M059J (cell line): ENCODE measurements at regions not wholly inside any gene's neighbourhood (a gene's known extent, or its start where the extent isn't known, plus 50 kb on each side); places are given as distances from the start of the nearest gene placed in this dataset.

Experiments used
- DNase-seq: peaks from one replicate; pipeline ENCODE4 v3.0.0-alpha.2; 2012; ENCODE audit warnings: low read depth

DNA sequence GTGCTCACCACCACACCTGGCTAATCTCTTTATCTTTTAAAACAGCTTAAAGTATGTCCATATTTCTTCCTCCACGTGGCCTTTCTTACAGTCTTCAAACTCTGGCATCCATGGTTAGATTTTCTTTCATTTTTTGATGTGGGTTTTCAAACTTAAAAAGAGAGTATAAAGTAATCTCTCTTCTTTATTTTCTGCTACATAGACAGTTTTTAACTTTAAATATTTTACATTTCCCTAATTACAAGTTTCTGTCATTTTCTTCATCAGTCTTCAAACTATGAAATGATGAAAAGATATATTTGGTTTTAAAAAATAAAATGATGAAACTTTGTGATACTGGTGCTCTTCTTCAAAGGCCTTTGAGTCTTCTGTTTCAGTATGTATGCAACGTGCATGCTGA lies 143.5 kb upstream of the ESRRG start:
- DNase-seq = no peak

DNA sequence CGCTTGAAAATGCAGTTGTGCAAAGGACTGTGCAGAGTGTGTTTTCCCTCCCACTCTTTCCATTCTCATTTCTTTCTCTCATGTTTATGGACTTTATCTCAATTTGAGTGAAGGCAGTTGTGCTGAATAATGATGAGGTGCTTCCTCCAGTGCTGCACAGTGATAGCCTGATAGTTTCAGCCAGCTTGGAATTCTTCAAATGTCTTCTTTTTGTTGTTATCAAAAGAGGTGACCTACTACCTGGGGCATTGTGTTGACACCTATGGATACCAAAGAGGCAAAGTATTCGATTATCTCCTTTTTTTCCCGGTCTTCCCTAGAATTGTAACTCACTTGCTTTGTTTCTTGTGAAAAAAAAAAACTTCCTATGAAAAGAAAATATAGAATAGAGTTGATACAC lies 132.6 kb upstream of the ESRRG start:
- no peak for DNase-seq

DNA sequence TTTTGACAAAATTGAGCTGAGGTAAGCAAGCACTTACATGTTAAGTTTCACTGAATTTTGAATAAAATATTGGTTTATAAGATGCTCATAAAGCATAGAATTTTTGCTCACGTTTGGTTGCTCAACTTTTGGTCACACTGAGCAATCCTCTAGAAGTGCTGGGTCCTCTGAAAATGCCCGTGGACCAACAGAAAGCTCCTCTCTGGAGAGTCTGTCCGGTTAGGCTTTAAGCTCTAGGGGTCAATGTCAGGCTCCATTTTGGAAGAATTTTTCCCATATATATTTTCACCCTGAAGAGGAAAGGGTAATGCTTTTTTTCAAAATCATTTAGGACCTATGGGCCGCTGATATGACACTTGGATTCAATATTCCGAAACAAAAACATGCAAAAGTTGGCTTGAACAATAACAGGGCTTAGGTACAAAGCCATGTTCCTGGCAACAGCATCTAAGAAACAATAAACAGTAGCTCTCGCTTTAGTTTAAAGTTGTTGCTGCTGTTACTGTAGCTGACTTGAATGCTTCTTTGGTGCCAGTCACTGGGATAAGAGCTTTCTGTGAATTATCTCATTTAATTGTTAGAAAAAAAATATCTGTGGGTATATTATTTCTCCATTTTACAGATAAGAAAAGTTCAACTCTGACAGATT lies 131.7 kb upstream of the ESRRG start:
- DNase-seq = no peak

DNA sequence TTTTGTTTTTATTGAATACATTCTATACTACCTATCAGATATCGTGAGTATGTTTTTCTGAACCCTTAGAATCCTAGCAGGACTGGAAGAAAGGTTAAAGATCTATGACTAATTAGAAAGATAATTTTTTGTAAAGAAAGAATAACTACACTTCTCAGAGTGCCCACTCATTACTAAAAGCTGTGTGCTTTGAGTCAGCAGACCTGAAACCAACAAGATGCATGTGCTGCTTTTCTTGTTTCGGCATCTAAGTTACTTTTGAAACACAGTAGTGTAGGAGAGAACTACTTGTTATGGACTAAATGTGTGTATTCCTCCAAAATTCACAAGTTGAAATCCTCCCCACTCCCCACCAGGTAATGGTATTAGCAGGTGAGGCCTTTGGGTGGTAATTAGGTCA lies 127.8 kb upstream of the ESRRG start:
- DNase-seq = no peak

DNA sequence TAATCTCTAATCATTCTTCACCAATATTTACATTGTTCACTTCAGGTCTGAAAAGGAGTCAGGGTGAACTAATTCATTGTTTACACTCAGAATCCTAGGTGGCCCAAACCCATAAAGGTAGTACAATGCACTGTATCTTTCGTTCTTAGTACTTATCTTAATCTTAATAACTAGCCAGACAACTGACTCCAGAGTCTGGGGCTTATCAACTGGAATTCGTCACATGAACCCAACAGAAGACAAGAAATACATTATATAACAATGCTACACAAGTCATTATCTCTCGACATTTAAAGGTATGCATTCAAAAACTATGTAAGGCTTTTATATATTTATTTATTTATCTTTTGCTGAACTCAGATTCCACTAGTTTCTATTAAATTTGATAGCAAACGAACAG lies 125.9 kb upstream of the ESRRG start:
- no peak for DNase-seq

DNA sequence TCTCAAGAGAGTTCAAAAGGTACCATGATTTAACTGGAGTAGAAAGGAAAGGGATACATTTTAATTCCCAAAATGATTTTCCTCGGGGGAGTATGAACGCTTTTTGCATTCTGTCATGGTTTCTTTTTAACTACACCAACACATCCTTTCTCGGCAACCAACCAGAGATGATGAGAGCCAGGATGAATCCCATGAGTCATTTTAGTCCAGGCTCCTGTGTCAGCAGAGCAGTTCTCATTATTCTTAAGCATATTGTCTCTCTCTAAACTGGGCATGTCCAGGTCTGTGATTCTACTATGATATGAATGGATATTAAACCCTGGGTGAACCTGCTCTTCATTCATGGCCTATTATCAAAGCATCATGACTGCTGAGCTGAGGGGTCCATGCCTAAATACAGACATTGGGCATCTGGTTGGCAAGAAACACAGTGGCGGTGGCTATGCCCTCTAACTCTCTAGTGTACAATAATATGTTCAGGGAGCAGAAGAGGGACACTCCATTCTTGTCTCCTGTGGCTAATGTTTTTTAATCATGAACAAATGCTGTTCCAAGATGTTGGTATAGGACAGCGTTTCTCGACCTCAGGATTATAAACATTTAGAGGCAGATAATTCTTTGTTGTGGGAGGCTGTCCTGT lies 124.3 kb upstream of the ESRRG start:
- DNase-seq = peak; percentile 13

DNA sequence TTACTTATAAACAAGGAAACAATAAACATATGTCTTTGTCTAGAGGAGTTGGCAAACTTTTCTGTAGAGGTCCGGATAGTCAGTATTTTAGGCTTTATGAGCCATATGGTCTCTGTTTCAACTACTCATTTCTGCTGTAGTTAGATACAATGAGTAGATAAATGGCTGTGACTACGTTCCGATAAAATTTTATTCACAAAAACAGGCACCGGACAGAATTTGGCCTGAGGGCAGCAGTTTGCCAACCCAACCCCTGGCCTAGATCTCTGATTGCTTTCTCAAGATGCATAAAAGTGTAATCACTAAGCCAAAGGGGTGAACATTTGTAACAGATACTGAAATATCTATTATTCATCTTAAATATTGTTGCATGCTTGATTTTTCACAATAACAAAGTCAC lies 123.1 kb upstream of the ESRRG start:
- DNase-seq = no peak

DNA sequence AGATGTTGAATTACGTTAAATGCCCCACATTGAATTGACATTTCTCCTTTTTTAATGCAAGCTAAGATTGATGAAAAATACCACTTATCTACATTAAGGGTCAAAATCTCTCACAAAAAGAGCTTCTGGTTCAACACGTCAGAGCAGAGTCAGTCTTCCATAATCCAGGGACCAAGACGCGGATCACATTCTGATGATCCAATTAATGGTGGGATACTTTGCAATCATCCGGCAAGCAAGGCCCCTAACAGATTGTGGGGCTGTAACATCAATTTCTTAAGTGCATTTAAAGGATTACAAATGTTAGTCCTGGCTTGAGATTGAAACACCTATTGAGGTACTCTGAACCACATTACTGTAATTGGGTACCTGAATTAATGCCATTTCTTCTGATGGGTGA lies 120.2 kb upstream of the ESRRG start:
- no peak for DNase-seq

DNA sequence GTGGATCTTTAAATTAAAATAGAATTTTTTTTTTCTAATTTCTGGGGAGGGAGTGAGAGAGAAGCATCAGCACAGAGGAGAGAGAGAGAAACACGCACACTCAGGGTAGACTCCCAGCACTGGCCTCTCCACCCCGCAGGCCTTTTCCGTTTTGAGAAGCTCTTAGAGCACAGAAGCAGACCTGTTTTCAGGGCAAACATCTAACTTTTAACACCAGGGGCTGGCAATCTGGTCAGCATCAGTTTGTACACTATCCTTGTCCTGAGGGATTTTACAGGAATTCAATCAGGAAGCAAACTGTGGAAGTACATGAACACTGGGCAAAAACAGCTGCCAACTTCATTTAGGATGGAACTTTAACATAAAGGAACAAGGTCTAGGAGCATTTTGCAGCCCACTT lies 117.9 kb upstream of the ESRRG start:
- no peak for DNase-seq

DNA sequence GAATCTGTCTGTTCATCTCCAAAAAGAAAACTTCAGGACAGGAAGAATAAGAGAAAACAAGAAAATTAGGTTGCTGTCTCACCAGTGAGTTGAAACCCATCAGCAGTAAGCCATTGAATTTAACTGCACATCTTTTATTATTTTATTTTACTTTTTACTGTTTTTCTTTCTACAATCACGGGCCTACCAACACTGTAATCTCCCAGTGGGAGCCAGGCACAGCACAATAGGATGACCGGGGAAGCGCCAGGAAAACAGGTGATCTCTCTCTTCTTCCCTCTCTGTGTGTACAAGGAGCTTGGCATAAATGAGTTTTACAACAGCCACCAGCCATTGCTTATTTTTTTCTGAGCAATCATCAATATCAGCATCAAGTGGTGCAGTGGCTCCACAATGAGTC lies 113.1 kb upstream of the ESRRG start:
- DNase-seq = no peak

DNA sequence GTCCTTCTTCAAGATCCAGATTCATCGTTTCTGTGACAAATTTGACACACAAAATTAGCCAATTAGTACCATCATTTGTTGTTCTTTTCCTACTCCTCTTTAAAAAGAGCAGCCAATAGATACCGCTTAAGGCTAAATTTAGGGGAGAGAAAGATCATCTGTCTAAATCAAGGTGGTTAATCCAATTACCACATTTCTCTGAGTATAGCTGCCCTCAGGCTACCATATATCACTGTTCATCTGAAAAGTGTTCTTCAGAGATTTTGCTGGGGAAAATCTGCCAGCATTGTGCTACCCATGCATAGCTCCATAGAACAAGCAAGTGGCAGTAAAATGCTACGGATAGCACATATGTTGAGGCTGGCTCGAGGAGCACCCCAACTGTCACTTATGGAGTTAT lies 110.3 kb upstream of the ESRRG start:
- DNase-seq = no peak

DNA sequence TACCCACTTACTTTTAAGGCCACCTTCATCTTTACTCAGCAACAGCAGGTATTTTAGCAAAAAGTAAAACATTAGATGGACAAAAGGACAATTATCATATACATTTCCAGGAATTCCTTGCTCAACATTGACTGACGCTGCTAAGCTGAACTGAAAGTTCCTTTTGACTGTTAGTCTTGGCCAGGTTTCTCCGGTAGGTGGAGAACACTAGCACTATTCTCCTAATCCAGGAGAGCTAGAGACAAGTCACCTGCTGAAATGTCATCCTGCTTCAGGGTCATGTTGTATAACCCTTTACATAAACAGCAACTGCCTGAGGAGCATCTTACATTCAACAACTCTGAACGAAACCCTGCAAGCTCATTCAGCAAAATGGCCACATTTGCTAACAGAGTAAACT lies 109.0 kb upstream of the ESRRG start:
- DNase-seq = no peak

DNA sequence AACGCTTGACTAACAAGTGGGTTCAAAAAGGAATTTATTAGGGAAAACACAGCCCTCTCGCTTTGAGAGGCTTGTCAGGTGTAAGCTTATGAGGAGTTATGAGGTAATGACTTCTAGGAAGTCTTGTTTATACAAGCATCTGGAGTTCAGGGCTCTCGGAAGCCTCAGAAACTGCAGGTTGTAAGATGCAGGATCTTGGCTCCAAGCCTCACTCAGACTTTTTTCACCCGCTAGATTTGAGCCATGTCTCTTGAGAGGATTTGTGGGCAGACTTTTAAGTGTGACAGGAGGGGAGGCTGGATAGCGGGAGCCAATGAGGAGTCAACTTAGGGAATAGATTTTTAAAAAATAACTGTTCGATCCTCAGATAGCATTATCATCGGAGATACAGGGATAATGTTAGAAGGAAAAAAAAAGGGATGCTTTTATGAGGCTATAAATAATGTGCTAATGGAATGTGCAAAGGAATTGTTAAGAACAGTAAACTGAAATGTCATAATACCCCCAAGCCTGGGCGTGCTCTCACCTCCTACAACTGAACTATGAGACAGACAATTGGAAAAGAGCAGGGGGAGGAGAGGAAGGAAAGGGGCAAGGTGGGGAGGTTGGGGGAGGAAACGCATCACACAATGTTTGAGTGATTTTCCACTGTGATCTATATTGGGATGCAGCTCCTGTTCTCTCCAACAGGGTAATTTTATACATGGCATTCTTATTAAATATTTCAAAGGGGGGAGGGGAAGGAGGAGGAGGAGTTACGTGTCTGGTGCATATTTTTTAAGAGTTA lies 107.4 kb upstream of the ESRRG start:
- DNase-seq = no peak

DNA sequence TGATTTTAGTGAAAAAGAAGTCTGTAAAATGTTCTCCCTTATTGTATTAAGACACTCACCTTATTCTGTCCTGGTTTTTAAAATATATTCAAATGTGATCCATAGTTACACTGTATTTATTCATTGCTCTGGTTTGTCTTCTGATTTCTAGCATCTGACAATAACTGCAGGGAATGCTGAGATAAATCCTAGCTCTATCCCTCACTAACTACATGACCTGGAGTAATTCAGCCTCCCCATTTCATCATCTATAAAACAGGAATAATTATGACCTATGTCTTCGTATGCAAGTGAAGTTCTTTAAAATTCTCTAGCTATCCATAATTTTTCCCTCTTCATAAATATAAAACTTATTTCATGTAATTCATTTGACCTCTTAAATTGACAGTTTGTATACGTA lies 104.0 kb upstream of the ESRRG start:
- DNase-seq = no peak

DNA sequence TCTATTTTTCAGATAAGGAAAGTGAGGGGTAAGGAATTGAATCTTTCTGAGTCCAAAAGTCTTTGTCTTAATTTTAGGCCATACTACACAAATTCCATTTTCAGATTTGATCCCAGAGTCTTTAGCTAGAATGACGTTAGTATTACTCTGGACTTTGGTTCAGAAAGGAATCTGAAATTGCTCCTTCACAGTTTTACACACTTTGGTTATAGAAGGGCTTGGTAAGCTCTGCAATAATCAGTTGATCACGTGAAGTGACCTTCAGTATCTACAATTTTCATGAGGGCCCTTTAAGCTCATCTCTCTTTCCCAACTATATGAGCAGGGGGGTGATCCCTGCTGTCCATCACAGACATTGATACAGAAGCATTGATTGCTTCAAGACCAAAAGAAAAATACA lies 103.4 kb upstream of the ESRRG start:
- DNase-seq = no peak

DNA sequence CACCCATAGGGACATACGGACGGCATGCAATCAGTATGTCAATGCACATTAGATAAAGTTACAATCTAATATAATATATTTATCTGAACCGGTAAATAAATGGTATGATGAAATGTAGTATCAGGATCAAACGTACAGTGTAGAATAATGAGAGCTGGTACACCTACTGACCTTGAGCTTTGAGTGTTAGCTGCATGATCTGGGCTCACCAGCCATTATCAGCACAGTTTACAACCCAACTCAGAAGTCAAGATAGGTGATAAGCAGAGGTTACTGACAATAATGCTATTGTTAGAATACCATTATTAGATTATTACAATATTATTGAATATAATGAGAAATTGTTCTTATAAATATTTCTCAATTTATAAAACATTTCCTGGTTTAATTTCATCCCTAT lies 103.0 kb upstream of the ESRRG start:
- DNase-seq = no peak

DNA sequence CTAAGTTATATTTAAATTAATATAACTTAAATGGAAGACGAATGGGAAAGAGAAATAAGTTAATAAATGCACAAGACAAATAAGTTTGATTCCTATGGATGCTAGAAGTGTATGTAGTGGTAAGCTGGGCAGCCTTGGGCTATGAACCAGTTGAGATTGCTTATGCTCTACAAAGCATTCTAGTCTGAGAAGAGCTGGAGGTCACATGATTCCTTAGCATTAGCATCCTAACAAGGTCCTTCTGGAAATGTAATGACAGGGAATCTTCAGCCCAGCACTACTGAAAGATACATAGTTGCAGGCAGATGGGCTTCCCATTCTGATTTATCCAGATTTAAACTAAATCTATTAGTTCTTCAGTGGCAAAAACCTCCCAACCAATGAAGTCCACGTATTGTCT lies 102.3 kb upstream of the ESRRG start:
- no peak for DNase-seq

DNA sequence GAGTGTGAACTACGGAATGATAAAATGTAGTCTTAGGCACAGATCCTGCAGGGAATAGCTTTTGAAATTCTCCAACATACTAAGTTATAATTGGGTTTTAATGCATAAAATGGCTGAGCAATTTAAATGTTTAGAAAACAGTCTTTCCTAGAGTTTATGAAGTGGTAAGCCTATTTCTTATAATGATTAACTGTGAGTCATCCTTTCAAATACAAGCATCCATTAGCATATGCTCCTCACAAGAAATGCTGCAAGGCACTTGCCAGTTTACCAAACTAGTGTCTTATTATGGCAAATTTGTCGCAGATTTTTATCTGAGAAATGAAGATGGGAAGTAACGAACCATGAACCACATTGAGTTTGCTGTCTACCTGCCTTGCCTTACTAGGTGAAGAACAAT lies 101.3 kb upstream of the ESRRG start:
- DNase-seq = no peak

DNA sequence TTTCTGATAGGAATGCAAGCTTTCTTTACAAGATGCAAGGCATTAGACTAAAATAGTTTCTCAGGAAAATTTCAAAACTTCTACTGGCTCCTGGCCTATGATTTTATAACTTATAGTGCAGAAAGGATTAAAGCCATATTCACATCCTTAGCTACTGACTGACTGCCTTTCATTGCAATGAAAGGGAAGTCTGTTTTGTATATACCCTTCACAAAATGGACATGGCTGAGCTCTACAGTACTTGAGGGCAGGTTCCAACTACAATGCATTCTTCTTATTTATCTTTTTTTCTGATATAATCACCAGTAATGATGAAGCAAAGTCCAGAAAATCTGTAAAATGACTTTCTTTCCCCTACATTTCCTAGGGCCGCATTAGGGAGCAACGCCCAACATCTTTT lies 100.5 kb upstream of the ESRRG start:
- DNase-seq = no peak

DNA sequence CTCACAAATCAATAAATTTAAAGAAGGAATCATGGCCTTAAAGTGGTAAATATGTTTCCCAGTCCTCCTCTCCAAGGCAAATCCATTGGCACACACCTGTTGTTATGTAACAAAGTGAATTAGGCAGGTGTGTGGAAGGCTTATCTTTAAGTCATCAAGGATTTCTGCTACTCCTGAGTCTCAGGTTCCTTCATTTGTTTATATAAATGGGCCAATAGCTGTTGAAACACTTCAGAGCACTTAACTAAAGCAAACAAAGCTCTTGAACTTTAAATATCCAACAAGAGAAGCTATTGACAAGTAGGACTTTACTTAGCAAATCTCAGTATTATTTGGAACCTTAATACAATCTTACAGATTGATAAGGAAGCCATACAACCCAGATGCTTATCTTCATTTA lies 99.3 kb upstream of the ESRRG start:
- no peak for DNase-seq

DNA sequence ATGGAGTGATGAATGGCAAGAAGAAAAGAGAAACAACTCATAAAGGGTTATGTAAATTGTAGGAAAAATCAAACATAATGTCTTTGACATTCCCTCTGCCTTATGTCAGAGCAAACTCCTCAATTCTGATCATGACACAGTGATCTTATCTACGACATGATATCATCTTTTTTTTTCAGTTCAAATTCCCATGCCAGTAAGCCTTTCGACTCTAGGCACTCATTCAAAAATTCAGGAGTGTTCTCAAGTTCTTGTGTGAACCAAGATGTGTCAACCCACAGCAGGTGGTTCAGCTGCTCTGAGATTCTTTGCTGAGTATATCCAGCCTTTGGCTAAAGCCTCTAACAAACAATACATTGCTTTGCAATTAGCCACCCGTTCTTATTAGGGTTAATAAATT lies 97.1 kb upstream of the ESRRG start:
- no peak for DNase-seq

DNA sequence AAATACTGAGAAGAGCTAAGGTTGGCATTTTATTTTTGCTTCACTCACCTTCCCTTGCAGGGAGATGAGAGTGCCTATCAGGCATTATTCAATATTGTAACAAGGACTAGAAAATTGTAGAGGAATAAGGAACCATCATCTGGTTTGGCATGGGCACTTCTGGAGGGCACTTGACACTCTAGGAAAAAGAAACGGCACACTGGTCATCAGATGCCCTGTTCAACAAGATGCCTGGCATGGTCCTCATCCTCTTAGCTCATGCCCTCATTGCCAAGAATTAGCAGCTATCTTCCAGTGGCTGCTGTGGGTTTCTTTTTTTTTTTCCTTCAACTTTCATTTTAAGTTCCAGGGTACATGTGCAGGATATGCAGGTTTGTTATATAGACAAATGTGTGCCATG lies 95.1 kb upstream of the ESRRG start:
- no peak for DNase-seq
